GM21576 (cell line): ENCODE measurements at regions not wholly inside any gene's neighbourhood (a gene's known extent, or its start where the extent isn't known, plus 50 kb on each side); places are given as distances from the start of the nearest gene placed in this dataset.

ENCODE experiments used
- ATAC-seq: cut with Tn5 transposase; IDR thresholded peaks from one replicate; pipeline ENCODE4 v1.9.1; 2021; ENCODE audit warnings: mild to moderate bottlenecking, moderate library complexity; ENCODE audit not compliant: unreplicated experiment

DNA sequence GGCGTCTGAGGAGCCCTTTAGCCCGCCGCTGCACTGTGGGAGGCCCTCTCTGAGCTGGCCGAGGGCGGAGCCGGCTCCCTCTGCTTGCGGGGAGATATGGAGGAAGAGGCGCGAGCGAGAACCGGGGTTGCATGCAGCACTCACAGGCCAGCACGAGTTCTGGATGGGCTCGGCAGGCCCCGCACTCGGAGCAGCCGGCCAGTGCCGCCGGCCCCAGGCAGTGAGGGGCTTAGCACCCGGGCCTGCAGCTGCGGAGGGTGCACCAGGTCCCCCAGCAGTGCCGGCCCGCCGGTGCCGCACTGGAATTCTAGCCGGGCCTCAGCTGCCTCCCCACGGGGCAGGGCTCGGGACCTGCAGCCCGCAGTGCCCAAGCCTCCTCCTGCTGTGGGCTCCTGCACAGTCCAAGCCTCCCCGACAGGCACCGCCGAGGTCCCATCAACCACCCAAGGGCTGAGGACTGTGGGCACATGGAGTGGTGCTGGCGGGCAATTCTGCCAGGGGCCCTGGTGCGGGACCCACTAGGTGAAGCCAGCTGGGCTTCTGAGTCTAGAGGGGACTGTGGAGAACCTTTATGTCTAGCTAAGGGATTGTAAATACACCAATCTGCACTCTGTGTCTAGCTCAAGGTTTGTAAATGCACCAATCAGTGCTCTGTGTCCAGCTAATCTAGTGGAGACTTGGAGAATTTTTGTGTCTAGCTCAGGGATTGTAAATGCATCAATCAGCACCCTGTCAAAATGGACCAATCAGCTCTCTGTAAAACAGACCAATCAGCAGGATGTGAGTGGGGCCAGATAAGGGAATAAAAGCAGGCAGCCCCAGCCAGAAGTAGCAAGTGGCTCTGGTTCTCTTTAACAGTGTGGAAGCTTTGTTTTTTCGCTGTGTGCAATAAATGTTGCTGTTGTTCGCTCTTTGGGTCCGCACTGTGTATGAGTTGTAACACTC is 329.7 kb upstream of the JARID2 start:
- ATAC-seq, result no peak

- ATAC-seq, result no peak
These were observed 328.6 kb upstream of the JARID2 start for GRCh38 chr6:14917109-14917910.

DNA sequence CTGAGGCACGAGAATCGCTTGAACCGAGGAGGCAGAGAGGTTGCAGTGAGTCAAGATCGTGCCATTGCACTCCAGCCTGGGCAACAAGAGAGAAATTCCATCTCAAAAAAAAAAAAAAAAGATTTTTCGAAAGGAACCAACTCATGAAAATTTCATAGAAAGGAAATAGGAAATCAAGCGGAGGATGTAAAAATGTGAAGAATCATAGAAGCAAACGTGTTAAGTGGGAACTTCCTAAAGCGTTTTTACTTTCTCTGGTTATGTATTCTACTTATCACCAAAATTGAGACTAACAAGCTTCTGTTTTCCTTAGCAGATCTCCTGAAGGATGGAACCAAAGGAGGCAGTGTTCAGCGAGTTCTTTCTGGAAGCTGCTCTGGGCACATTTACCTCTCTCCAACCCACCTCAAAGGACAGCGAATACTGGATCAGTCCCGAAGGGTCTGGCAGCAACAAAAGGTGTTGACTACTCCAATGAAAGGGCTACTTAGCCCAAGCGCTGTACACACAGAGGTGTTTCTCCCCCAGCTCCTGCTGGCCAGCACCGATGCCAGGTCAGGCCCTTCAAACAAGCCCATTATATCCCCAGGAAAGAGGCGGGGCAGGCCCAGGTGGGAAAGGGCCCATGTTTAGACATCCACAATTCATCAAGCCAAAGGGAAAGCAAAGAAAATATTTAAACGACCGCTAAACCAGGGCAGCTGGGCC is 327.5 kb upstream of the JARID2 start:
- ATAC-seq, result no peak

GRCh38 chr6:14919038-14919670 is 326.7 kb upstream of the JARID2 start:
- ATAC-seq, result no peak

DNA sequence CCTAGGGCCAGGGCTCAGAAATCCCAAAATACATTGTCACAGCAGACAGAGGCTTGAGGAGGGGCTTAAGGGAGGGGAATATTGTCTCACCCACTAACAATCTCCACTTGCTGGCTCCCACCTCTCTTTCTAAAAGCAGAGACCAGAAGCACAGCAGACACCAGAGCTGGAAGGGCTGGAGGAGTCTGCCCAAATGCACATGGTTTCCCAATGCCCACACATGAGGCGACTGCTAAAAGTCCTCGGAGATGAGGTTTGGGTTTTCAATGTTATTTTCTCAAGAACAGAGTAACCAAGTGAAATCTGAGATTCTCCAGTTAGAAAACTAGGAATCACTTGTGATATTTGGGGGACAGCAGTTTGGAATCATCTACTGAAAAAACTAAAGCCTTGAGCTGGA is 325.6 kb upstream of the JARID2 start:
- no peak for ATAC-seq

- ATAC-seq, result no peak
These were observed 324.7 kb upstream of the JARID2 start for GRCh38 chr6:14921170-14921569.

DNA sequence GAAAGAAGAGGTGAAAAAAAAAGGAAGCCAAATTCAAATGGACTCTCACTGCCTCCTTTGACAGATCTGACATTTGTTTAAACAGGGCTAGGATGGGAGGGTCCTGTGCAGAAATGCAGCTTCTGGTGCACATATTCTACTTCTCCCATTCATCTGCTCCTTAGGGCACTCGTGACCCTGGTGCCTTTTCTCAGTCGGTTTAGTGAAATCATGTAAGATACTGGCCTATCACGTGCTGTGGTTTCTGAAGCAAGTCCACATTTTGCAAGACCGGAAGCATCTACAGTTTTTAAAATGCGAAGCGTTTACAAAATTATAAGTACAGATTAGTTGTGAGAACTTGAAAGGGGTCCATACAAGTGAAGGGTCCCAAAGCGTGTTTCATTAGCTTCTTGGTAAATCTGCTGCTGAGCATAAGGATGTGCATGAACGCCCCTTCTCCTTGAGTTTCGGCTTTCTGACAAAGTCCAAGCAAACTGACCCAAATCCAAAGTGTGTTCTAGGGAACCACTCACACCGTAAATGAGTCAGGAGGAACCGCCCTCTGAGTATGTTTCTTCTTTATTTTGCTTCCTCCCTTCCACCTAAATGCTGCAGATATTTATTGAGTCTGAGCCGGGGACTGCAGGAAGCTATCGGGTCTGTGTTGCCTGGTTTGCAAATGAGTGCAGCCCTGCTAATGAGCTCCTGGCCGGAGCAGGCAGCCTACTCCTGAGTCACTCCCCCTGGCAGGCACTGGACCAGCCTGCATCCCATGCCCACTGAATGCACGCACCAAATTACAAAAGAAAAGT is 323.8 kb upstream of the JARID2 start:
- no peak for ATAC-seq

GRCh38 chr6:14922706-14923460 is 323.0 kb upstream of the JARID2 start:
- no peak for ATAC-seq

DNA sequence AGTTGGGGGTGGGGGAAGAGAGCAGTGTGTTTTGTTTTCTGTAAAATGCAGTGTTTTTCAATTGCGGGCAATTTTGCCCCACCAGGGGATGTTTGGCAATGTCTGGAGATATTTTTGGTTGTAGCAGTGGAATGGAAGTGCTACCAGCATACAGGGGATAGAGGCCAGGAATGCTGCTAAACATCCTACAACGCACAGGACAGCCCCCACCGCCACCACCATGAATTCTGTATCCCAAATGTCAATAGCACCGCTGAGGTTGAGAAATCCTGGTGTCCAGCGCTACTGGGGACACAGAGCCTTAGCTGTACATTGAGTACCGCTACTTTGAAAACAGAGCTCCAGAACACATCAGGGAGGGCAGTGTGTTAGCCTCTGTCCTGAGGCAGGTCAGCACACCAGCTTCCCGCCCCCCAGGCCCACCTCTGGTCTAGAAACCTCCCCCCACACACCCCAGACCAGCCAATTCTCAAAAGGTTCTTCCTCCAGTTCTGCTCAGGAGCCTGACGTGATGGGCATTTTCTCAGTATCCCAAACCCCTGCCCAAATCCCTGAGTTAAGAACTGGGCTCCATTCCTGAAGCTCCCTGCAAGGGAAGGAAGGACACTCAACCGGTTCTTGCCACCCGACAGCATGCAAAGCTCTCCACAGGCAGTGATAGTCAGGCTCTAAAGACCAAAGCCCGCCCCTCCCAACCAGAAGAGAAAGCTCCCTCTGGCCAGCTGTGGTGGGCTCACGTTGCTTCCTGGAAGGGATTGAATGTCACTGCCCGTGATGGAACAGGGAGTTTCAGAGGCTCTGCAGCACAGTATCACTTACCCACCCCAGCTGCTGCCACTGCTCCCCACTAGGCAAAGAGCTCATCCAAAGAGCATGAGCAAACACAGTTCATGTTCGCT is 321.5 kb upstream of the JARID2 start:
- ATAC-seq, result no peak

- no peak for ATAC-seq
These were observed 320.7 kb upstream of the JARID2 start for GRCh38 chr6:14925025-14925698.

- ATAC-seq, result no peak
These were observed 320.2 kb upstream of the JARID2 start for GRCh38 chr6:14925699-14926026.

DNA sequence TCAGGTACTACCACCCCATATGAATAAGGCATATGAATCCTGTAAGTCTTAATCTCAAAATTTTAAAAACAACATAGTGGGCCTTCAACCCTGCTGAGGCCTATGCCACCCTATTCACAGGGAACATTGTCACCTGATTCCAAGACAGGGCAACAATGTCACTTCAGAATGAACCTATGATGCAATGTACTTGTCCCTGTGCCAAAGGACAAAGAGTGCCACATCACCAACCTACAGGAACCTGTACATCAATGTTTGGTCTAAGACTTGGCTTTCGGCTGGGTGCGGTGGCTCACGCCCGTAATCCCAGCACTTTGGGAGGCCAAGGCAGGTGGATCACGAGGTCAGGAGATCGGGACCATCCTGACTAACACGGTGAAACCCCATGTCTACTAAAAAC is 318.5 kb upstream of the JARID2 start:
- no peak for ATAC-seq

DNA sequence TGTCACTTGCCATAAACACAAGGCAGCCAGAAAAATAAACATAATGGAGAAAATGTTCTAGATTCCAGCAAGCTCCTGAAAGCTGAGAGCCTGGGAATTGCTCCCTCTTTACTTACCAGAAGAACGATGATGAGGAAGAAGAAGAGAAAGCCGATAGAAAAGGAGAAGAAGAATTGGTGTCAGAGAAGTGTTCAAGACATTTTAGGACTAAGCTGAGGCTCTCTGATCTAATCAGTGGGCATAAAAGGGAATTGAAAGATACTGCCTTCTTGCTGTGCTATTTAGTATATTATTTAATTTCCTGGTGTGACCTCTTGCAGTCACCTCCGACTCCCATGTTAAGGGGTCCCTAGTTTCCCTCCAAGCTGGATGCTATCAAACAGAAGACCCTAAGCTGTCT is 316.6 kb upstream of the JARID2 start:
- no peak for ATAC-seq

DNA sequence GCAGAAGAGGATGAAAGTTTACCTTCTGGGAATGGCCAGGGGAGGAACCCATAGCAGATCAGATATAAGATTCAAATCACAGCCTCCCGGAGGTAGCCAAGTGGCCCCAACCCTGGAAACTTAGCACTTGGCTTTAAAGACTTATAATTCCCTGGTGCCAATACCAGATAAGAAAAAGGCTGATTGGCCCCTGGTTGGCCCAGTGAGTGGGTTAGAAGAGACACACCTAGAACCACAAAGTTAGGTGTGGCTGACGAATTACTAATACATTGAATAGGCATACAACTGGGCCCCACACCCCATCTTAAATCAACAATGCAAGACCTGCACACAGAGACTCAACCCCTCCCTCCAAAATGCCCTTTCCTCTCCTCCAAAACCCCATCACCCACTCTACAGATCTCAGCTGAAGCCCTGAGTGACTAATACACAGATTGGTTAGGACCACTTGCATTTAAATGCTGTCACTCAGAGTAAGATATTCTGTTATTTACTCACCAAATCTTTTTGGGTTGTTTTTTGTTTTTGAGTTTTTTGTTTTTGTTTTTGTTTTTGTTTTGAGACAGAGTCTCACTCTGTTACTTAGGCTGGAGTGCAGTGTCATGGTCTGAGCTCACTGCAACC is 315.4 kb upstream of the JARID2 start:
- no peak for ATAC-seq

DNA sequence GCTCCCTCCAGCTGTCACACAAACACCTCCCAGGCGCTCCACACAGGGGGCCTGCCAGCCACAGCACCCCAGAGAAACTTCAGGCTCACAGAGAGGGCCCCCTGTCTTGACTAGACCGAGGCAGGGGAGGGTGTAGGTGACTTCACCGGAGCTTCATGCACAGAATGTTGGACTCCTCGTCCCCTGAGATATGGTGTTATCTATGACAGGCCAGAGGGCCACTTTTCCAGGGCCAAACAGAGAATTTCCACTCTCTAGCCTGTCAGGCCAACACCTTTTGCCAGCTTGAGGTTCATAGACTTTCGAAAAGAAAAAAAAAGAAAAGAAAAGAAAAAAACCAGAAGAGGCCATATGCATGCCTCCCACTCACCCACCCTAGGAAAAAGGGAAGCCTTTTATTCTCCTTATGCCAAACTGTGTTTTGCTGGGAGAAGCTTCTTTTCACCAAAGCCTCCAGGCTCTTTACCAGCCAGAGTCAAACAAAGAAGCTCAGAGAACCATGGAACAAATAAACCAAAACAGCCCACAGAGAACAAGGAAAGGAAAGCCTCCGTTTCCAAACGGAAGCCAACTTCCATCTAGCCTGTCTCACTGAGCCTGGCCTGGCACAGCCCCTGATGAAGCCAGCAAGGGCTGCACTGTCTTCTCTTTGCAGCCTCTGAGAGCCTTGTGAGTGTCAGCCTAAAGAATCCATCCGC is 313.2 kb upstream of the JARID2 start:
- ATAC-seq, result no peak

GRCh38 chr6:14933183-14933544 is 312.7 kb upstream of the JARID2 start:
- no peak for ATAC-seq

DNA sequence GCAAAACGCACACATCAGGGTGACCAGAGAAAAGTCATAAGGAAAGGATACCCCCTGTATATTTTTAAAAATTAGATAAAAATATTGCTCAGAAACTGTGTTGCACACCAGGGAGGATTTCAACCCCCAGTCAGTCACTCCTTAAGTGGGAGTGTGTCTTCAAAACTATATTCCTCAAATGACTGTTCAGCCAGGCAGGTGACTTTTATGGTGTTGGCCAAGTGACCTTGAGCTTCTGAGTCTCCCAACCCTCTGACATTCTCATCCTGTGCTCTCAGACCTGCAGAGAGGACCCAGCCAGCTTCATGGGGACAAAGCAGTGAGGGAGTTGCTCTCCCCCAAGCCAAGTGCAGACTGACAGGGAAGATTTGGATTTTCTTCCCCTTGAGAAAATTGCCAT is 311.9 kb upstream of the JARID2 start:
- no peak for ATAC-seq
